PFSK-1 (cell line): ENCODE measurements at regions not wholly inside any gene's neighbourhood (a gene's known extent, or its start where the extent isn't known, plus 50 kb on each side); places are given as distances from the start of the nearest gene placed in this dataset.

Source experiments
- POLR2AphosphoS5 ChIP-seq: IDR thresholded peaks from 2 replicates; pipeline ENCODE4 v1.6.1; 2012; ENCODE audit warnings: low read depth, mild to moderate bottlenecking, control low read depth, low read length, moderate library complexity
- TAF1 ChIP-seq: IDR thresholded peaks from 2 replicates; pipeline ENCODE4 v1.6.1; 2012; ENCODE audit warnings: low read length, control low read depth, borderline replicate concordance; ENCODE audit not compliant: insufficient read depth

DNA sequence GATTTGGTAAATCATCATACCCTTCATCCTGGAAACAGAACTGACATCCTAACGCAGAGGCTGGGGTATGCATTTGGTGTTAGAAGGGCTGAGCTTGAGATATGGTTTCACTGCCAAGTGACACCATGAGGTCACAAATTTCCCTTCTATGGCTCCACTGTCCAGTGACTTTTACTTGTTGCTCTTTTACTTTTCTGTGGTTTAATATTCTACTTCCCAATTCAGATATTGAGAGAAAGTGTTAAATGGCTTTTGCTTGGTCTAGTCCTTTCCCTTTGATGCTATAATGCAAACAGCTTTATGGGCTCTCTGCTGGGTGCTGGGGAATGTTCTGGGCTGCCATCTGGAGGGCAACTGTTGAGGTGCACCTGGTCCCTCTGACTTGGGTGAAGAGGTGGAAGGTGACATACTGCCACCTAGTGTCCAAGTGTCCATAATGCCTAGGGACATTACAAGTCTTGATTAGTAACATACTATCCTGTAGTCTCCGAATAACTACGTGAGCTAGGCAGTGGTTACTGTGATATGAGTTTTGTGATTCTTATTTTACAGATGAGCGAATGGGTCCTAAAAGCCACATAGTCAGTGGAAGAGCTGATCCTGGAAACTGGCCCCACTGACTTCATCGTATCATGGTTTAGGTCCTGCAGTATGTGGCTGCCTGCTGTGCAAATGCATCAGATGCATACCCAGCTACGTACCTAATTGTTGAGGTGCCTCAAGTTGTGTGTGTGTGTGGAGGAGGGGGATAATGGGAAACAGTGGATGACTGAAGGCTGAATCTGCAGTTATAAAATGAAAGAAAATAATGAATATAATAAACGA lies 149.1 kb upstream of the RAG2 start:
- TF ChIP-seq POLR2AphosphoS5 (no peak), TAF1 (no peak)
